ENCODE measurements at regions not wholly inside any gene's neighbourhood (a gene's known extent, or its start where the extent isn't known, plus 50 kb on each side); places are given as distances from the start of the nearest gene placed in this dataset.

GRCh38 chr12:93121729-93122488, 192.8 kb upstream of the EEA1 start:
- DNase-seq, result no peak
- Histone ChIP-seq H3K9me3 (ENCODE audit: severe bottlenecking) (no peaks in the 10 kb centered on the region), H3K4me3 (ENCODE audit: low read depth, low read length) (no peak overlapping the region)

GRCh38 chr12:93122569-93123091, 193.5 kb upstream of the EEA1 start:
- no peak for DNase-seq
- no peak for TF ChIP-seq CTCF (IDR thresholded peaks at IDR 0.05; ENCODE audit: low read depth, low read length)
- Histone ChIP-seq H3K27ac (no peak overlapping the region), H3K9me3 (ENCODE audit: severe bottlenecking) (no peaks in the 10 kb centered on the region), H3K36me3 (no peaks in the 10 kb centered on the region), H3K4me3 (ENCODE audit: low read depth, low read length) (no peak overlapping the region), H3K27me3 (ENCODE audit: insufficient read depth, low read depth, severe bottlenecking) (no peaks in the 10 kb centered on the region)

More at GRCh38 chr12:93121729-93122488, 192.8 kb upstream of the EEA1 start:
- no peak overlapping the region for H3K27ac ChIP-seq
- H3K36me3 ChIP-seq, result no peaks in the 10 kb centered on the region
- no peak for TF ChIP-seq CTCF (IDR thresholded peaks at IDR 0.05; ENCODE audit: low read depth, low read length)
- H3K27me3 ChIP-seq (ENCODE audit: insufficient read depth, low read depth, severe bottlenecking), result no peaks in the 10 kb centered on the region

- no peak for TF ChIP-seq CTCF (IDR thresholded peaks at IDR 0.05; ENCODE audit: low read depth, low read length)
- Histone ChIP-seq H3K4me3 (ENCODE audit: low read depth, low read length) (no peak overlapping the region), H3K27me3 (ENCODE audit: insufficient read depth, low read depth, severe bottlenecking) (no peaks in the 10 kb centered on the region), H3K27ac (no peak overlapping the region), H3K36me3 (no peaks in the 10 kb centered on the region), H3K9me3 (ENCODE audit: severe bottlenecking) (no peaks in the 10 kb centered on the region)
- no peak for DNase-seq
Measured at GRCh38 chr12:93125126-93125525, 196.0 kb upstream of the EEA1 start.

GRCh38 chr12:93126069-93126474, 197.0 kb upstream of the EEA1 start:
- Histone ChIP-seq H3K27ac (no peak overlapping the region), H3K4me3 (ENCODE audit: low read depth, low read length) (no peak overlapping the region), H3K9me3 (ENCODE audit: severe bottlenecking) (no peaks in the 10 kb centered on the region), H3K27me3 (ENCODE audit: insufficient read depth, low read depth, severe bottlenecking) (no peaks in the 10 kb centered on the region), H3K36me3 (no peaks in the 10 kb centered on the region)
- TF ChIP-seq CTCF (IDR thresholded peaks at IDR 0.05; ENCODE audit: low read depth, low read length), result no peak
- DNase-seq, result no peak

- H3K36me3 ChIP-seq, result no peaks in the 10 kb centered on the region
- H3K9me3 ChIP-seq (ENCODE audit: severe bottlenecking), result no peaks in the 10 kb centered on the region
- H3K27me3 ChIP-seq (ENCODE audit: insufficient read depth, low read depth, severe bottlenecking), result no peaks in the 10 kb centered on the region
- no peak for TF ChIP-seq CTCF (IDR thresholded peaks at IDR 0.05; ENCODE audit: low read depth, low read length)
- no peak overlapping the region for H3K4me3 ChIP-seq (ENCODE audit: low read depth, low read length)
- no peak overlapping the region for H3K27ac ChIP-seq
- DNase-seq, result no peak
Measured at GRCh38 chr12:93127107-93127560, 198.0 kb upstream of the EEA1 start.

Data from WERI-Rb-1 (cell line).